HCEC 1CT (cell line): ENCODE measurements at regions not wholly inside any gene's neighbourhood (a gene's known extent, or its start where the extent isn't known, plus 50 kb on each side); places are given as distances from the start of the nearest gene placed in this dataset.
"Not testable (repeated sequence)": the region's sequence is repeated elsewhere in the genome, so short reads cannot be mapped to it uniquely, and the experiment has no call there.

Source experiments
- DNase-seq: peaks from one replicate; pipeline ENCODE4 v3.0.0-alpha.2; 2017

DNA sequence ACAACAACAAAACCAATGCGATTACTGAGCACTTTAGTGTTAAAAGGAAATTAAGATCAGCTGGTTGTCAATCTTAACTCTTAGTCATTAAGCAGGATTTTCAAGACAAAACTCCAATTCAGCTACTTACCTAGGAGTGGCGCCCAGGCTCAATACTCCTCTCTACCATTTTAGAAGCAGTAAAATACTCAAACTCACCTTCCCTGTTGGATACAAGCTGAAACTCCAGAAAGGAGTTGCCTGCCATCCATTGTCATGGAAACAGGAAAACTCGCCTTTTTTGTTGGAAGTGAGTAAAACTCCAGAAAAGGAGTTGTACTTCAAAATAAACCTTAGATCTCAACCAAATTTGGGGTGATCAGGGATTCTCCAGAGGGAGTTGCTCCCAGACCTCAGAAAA lies 127.0 kb upstream of the F3 start:
- no peak for DNase-seq

DNA sequence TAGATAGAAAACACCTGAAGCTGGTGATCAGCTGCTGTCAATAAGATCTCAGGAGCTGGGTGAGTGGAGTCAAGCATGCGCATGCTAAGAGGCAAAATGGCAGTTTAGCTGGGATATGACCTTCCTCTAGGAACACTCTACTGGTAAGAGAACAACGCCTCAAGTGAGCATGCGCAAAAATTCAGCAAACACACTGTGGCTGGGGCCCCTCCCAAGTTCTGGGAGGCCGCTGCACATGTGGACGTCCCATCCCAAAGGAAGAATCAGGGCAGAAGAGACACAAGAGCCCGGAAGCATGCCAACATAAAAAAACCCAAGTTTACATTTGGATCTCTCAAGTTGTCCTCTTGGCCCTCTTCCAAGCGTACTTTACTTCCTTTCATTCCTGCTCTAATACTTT lies 126.3 kb upstream of the F3 start:
- no peak for DNase-seq

DNA sequence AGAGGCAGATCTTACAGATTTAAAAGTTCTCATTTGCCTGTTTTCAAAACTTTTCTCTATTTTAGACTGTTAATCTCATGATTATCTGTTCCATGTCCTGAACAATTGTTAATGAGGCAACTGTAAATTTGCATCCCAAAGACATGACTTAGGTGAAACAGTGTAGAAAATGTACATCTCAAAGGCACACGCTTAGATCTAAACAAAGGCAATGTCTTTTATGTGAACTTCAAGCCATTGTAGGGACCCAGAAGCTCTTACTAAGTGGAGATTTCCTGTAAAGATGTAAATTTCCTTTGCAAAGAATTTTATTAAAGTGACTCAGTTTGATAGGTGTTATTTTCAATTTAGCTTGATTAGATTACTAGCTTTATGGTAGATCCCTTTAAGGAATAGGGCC lies 125.2 kb upstream of the F3 start:
- DNase-seq, result no peak

DNA sequence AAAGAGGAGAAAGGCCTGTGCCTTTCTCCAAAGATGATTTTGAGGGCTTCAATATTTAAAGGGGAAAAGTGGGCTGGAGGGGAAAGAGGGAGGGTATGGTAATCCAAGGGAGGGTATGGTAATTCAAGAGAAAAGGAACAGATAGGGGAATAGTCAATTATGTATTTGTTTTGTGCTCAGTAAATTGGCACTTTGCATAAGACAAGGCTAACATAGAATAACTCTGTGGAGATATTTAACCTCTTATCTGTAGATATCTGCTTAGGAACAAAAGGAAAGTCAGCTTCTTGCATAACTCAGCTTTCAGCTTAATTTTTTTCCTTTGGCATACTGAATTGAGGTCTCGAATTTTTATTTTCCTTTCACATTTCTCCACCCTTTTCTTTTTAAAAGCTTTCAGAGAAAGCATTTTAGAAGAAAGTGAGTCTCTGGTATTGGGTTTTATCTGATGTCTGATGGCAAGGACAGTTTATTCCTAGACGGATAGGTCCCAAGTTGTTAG lies 119.9 kb upstream of the F3 start:
- DNase-seq, result no peak

GRCh38 chr1:94660994-94661393 lies 119.4 kb upstream of the F3 start:
- DNase-seq, result peak; percentile 42

GRCh38 chr1:94660258-94660657 lies 118.7 kb upstream of the F3 start:
- DNase-seq, result no peak

- DNase-seq, result not testable (repeated sequence)
These were observed 117.6 kb upstream of the F3 start for GRCh38 chr1:94659202-94659601.

- peak; percentile 83 for DNase-seq
These were observed 116.7 kb upstream of the F3 start for GRCh38 chr1:94658221-94658620.

DNA sequence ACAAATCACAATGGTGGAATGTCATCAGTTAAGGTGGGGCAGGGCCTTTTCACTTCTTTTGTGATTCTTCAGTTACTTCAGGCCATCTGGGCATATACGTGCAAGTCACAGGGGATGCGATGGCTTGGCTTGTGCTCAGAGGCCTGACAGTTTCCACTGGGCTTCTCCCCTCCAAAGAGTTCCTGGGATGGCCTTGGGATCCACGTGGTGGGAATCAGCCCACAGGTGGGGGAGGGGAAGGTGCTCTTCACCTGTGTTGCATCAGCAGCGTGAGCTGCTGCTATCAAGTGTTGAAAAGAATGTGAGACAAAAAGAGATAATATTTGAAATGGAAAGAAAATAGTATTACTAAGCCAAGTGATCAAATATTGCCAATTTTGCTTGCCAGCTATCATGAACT lies 116.2 kb upstream of the F3 start:
- DNase-seq, result not testable (repeated sequence)

DNA sequence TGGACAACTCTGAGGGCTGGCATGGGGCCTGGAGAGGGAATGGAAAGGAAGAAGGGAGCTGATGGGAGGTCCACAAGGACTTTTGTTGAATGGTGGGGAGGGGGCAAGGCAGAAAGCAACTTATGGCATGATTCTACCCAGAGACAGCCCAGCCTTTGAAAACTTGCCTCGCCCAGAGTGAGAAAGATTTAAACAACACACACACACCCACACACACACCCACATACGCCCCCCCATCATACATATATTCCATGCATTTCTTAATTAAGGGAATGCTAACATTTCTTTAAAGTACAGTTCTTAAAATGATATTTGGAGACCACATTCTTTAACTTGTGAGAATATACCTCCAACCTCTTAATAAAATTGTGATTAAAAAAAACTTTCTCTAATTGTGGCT lies 115.4 kb upstream of the F3 start:
- no peak for DNase-seq

- no peak for DNase-seq
These were observed 113.4 kb upstream of the F3 start for GRCh38 chr1:94654919-94655318.

DNA sequence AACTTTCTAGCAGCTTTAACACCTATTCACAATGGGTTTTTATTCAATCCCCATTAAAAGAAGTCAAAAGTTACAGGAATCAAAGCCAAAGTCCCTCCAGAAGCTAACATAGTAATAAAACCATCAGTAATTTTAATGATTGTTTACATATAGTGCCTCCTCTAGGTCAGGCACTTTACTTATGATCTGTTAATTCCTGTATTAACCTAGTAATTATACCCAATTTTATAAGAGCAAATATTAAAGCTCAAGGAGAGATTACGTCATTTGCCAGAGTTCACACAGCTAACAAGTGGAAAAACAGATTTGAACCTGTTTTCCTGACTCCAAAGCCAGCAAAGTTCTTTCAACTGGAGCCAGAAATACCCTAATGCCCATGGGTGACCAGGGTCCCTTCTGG lies 112.9 kb upstream of the F3 start:
- DNase-seq, result no peak

DNA sequence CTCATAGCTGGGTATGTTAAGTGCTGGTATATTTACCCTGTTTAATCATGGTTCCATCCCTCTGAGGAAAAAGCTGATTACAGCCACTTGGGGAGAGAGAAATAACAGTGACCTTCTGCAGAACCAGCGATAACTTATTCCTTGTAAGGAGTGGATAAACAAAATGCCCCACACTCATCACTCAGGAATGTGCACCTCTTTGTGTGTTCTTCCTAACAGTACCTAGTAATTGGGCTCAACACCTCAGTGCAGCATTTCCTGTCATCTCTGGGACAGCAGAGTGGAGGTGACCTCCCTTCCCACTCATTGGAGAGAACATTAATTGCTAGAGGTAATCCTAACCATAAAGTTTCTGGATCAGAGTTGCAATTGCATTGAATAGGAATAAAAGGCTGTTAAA lies 112.5 kb upstream of the F3 start:
- DNase-seq, result peak; percentile 76

DNA sequence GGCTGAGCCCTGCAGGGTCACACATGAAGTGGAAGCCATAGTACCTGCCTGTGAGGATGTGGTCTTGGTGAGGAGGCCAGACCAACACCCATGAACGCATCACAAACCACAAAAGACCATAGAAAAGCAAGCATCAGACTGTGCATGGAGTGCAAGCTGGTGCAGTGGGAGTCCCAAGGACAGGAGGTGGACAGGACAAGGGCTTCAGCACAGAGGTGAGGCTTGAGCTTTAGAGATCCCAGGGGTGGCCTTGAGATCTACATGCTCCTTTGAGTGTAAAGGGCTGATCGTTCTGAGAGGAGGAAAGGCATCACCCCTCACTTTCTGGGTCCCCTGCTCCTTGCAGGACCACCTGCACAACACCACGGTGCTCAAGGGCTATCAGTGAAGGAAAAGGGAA lies 111.9 kb upstream of the F3 start:
- no peak for DNase-seq

- DNase-seq, result no peak
These were observed 109.5 kb upstream of the F3 start for GRCh38 chr1:94651076-94651475.

- DNase-seq, result no peak
These were observed 108.7 kb upstream of the F3 start for GRCh38 chr1:94650301-94650700.

GRCh38 chr1:94648225-94649007 lies 106.9 kb upstream of the F3 start:
- peak; percentile 100 for DNase-seq

GRCh38 chr1:94646786-94647555 lies 105.4 kb upstream of the F3 start:
- DNase-seq, result peak; percentile 85

DNA sequence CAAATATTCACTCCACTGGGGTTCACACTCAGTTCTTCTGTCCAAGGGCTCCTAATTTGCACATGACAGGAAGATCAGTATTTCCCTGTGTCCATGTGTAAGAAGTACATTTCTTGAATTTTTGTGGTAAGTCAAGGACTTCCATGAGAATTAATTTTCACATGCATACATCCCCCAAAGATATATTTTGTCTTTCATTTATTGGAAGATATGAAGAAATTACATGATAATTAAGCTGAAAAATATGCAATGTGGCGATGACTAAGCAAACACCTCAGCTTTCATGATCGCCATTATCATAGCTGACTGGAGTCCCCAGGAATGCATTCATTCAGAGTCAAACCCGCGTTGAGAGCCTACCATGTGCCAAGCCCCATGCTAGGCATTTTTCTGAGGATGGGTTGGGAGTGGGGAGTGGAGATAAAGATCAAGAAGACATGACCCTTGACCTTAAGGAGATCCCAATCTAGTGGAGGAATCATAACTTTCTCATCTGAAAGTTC lies 104.6 kb upstream of the F3 start:
- DNase-seq, result peak; percentile 97

GRCh38 chr1:94644352-94644751 lies 102.8 kb upstream of the F3 start:
- DNase-seq, result no peak

DNA sequence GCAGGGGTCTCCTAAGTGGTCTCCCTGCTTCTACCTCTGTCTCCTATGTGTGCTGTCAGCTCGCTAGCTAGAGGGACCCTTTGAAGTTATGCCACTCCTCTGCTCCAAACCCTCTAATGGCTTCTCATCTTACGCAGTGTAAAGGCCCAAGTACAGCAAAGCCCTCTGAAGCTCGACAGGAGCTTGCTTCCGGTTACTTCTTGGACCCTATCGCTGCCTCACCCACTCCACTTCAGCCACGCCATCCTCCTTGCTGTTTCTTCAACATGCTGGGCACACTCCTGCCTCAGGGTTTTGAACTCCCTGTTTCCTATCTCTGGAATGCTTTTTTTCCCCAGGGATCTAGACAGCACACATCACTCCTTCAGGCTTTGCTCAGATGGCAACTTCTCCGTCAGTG lies 102.3 kb upstream of the F3 start:
- DNase-seq, result no peak

DNA sequence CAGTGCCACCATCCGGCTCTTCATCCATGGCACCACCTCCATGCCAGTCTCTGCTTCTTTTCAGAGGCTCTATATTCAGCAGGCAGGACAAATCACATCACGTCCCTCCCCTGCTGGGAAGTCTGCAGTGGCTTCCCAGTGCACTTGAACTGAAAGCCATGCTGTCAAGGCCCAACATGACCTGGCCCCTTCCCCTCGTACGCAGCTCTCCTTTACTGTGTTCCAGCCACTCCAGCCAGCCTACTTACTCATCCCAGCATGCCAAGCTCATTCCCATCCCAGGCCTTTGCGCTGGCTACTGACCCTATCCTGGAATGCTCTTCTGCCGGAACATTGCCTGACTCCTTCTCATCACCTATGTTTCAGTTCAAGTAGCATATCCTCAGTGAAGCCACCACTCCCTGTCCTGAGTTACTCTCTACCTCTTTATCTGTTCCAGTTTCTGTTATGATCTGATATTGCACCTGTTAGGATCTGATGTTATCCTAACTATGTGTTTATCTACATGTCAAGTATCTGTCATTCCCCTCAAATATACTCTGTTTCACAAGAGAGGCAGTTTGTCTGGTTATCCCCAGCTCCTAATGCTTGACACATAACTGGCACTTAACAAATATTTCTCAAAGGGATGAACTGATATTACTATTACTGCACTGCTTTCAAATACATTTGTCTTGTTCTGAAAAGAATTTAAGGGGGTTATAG lies 101.2 kb upstream of the F3 start:
- DNase-seq, result no peak

DNA sequence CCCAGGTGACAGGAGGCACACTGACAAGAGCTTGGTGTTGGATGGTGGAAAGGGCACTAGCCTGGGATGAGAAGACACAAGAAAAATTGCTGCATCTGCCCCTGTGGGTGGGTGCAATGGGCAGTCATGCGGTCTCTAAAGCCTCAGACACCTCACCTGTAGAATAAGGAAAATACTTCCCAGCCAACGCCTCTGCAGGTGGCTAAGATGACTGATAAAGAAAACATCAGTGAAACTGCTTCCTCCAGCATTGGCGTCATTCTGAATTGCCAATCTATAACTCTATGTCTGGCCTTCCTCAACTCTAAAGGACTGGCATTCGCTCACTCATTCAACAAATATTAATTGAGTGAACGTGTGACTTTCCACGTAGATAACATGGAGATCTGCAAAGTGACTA lies 100.4 kb upstream of the F3 start:
- DNase-seq, result no peak

DNA sequence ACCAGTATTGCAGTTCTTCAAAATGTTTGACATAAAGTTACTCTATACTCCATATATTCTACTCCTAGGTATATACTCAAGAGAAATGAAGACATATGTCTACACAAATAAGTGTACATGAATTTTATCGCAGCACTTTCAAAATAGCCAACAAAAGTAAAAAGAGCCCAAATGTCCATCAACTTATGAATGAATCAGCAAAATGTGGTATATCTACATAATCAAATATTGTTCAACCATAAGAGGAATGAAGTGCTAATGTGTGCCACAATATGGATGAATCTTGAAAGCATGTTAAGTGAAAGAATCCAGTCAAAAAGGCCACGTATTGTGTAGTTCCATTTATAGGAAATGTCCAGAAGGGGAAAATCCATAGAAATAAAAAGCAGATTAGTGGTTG lies 98.6 kb upstream of the F3 start:
- DNase-seq, result no peak
